HG02623 (cell line): ENCODE measurements at regions not wholly inside any gene's neighbourhood (a gene's known extent, or its start where the extent isn't known, plus 50 kb on each side); places are given as distances from the start of the nearest gene placed in this dataset.
A peak's percentile ranks its signal among the peaks of the same experiment; 100 is the strongest.
"Not testable (repeated sequence)": the region's sequence is repeated elsewhere in the genome, so short reads cannot be mapped to it uniquely, and the experiment has no call there.

Experiments
- ATAC-seq: cut with Tn5 transposase; IDR thresholded peaks from one replicate; pipeline ENCODE4 v1.9.1; 2021; ENCODE audit warnings: moderate library complexity; ENCODE audit not compliant: unreplicated experiment

DNA sequence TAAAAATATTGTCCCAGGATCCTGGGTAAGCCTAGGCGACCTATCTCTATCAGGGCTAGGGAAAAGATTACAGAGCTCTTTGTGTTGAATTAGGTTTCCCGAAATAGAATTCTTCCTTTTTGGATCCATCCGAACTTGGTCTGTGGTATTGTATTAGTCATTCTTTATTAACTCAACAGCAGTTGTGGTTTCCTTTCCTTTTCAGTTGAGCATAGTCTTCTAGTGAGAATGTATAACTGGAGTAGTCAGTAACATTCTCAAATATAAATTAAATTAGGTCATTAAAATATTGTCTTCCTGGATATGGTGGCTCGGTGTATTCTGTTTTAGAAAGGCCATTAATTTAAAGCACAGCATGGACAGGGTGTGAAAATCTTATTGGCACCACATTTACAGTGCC lies 520.4 kb downstream of the NLGN4X start:
- no peak for ATAC-seq

DNA sequence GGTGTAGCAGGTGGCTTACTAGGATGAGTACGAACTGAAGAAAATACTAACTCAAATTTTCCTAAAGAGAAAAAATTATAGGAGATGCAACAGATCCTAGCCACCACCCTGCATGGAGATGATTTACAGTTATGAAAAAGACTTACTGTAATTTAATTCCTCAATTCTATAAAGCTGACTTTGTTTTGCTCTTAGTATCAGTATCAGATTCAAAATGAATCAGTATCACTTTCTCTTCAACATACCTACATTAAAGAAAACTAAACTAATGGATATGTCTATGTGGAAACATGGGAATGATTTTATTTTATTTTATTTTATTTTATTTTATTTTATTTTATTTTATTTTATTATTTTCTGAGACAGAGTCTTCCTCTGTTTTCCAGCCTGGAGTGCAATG lies 525.8 kb downstream of the NLGN4X start:
- no peak for ATAC-seq

DNA sequence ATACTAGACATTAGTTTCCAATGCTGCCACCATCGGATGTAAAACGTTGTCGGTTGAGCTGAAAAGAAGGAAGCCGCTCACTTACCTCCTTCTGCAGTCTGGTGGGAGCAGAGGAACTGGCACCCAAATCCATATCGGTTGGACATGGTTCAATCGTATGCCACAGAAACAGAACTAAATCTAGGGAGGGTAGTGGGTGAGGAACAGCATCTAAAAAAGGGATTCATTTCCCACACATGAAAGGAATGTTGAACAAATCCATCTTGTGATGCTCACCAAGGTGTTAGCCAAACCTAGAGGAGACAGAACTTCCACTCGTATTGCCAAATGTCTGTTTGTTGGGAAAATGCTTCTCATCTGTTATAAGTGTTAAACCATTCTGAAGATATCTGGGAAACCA lies 532.7 kb downstream of the NLGN4X start:
- ATAC-seq, result no peak

DNA sequence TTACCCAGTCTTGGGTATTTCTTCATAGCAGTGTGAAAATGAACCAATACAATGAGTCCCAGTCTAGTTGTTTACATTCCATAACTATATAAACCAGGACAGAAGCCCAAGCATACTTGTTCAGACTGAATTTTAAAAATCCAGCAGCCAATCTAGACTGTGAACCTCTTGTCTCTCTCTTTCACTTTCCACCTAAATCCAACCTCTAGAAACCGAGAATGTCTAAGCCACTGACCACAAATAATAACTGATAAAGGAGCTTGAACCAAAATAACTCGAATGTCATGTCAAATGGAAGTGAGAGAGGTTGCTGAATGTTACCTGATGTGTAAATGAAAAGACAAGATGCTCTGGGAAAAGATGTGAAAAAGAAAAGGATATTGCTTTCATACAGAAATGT lies 544.7 kb downstream of the NLGN4X start:
- no peak for ATAC-seq

DNA sequence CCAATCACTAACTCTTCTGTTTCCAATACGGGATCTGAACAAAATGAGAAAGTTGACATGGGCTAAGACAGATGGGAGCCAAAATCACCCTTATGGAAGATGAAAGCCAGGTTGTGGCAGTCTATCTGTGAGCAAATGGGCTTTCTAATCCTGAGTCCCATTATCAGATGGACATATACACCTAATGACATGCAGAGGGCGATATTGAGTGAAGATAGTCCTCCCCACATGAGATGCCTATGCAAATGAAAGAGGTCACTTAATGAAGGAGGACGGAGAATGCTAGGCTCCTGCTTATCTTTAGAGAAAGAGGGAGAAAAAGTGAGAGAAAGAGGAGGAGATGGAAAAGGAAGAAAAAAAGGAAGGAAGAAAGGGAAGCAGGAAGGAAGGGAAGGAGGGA lies 547.5 kb downstream of the NLGN4X start:
- no peak for ATAC-seq

DNA sequence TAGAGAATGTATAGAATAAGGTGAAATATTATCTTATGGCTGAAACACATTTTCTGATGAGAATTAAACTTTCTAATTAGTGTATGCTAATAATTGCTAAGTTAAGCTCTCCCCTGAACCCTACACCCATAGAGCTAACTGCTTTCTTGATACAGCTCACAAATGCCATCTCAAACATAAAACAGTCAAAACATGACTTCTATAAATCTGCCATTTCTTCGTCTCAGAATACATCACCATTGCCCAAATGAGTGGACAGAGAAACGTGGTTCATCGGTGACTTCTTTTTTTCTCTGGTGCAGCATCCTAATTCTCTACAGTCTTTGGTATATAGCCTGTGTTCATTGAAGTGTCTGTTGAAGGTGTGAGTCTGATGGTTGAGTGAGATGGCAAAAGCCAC lies 554.6 kb downstream of the NLGN4X start:
- no peak for ATAC-seq

DNA sequence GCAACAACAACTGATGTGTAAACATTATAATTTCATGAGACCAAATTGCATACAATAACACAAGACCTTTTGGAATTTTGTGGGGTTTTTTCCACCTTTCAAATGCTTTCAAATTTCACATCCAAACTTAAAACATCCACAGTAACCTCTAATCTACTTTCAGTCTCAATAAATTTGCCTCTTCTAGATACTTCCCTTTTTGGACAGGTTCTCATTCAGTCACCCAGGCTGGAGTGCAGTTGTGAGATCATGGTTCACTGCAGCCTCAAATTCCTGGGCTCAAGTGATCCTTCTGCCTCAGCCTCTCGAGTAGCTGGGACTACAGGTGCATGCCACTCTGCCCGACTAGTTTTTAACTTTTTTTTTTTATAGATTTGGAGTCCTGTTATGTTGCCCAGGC lies 556.6 kb downstream of the NLGN4X start:
- no peak for ATAC-seq

DNA sequence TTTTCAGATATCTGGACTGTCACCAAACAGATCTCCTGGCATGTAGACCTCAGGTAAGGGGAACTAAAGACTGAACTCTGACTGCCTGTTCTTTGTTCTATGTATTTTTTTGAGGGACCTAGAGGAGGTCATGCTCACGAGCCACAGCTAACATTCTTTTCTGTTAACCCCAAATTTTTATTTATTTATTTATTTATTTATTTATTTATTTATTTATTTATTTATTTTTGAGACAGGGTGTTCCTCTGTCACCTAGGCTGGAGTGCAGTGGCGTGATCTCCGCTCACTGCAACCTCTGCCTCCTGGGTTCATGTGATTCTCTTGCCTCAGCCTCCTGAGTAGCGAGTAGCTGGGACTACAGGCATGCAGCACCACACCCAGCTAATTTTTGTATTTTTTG lies 562.0 kb downstream of the NLGN4X start:
- not testable (repeated sequence) for ATAC-seq

DNA sequence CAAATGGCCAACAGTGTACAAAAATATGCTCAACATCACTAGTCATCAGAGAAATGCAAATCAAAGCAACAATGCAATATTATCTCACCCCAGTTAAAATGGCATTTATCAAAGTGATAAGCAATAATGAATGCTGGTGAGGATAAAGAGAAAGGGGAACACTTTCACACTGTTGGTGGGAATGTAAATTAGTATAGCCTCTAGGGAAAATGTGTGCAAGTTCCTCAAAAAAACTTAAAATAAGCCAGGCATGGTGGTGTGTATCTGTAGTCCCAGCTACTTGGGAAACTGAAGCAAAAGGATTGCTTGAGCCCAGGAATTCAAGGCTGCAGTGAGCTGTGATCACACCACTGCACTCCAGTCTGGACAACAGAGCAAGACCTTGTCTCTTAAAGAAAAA lies 572.1 kb downstream of the NLGN4X start:
- no peak for ATAC-seq

DNA sequence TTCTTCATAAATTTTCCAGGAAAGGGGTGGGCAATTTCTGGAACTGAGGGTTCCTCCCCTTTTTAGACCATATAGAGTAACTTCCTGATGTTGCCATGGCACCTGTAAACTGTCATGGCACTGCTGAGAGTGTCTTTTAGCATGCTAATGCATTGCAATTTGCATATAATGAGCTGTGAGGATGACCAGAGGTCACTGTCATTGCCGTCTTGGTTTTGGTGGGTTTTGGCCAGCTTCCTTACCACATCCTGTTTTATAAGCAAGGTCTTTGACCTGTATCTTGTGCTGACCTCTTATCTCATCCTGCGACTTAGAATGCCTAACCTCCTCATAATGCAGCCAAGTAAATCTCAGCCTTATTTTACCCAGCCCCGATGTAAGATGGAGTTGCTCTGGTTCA lies 577.8 kb downstream of the NLGN4X start:
- ATAC-seq, result no peak

DNA sequence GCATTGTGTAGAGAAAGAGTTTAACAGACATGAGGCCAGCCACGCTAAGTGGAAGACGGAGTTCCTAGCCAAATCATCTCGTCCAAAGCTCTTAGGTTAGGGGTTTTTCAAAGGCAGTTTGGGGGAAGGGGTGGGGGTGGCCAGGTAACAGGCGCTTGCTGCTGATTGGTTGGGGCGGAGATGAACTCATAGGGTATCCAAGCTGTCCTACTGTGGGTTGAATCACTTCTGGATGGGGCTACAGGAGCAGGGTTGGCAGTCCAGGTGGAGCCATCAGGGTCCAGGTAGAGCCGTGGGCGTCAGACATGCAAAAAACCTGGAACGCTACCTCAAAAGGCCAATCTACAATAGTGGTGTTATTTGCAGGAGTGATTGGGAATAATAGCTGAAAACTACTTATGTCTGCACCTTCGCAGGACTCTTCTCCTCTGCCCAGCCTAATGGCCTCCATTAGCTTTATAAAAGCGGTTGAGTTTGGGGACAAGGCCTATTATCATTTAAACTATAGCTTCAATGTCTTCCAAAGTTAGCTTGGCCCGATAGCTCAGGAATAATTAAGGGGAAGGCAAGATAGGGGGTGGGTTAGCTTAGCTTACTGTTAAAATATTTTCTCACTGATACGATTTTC lies 579.6 kb downstream of the NLGN4X start:
- no peak for ATAC-seq

DNA sequence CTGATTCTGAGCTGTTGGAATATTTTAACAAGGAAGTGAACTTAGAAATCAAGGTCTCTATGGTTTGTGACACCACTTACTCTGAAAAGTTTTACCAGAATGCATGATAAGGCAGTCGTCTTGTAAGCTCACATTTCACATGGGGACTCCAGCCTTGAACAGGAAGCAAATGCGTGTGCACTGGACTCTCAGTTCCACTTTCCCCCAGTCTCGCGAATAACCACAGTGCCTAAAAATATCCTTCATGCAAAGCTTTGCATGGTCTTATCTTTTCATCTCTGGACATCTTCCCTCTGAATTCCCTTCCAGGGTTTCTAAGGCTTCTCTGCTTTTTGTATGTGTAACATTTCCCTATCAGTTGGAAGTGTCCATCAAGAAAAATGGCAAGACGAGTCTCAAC lies 581.8 kb downstream of the NLGN4X start:
- ATAC-seq, result peak; percentile 97

DNA sequence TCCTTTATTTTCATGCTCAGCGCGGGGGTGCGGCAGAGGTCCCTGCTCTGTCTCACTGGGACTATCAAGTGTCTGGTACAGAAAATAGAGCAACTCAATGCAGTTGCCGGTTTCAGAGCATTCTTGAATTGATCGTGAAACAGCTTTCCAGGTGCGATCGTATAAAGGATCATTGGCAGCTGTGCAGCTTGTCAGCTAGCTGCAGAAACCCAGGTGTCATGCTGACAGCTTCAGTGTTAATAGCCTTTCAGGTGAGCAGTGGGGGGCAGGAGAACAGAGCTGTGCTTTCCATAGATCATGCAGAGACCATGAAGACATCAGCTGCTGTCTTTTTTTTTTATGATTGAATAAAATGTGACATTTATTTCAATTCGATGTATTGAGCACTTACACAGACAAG lies 583.9 kb downstream of the NLGN4X start:
- ATAC-seq, result no peak

DNA sequence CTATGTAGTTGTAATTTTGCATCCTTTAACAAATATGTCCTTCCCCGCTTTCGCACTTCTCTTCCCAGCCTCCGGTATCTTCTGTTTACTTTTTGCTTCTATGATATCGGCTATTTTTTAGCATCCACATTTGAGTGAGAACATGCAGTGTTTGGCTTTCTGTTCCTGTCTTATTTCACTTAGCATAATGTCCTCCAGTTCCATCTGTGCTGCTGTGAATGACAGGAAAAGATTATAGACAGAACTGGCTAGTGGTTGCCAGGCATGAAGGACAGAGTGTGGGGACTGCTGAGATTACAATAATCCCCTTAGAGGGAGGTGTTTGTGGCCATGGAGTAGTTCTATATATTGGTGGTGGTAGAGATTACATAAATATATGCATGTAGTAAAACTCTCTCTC lies 588.6 kb downstream of the NLGN4X start:
- ATAC-seq, result no peak

DNA sequence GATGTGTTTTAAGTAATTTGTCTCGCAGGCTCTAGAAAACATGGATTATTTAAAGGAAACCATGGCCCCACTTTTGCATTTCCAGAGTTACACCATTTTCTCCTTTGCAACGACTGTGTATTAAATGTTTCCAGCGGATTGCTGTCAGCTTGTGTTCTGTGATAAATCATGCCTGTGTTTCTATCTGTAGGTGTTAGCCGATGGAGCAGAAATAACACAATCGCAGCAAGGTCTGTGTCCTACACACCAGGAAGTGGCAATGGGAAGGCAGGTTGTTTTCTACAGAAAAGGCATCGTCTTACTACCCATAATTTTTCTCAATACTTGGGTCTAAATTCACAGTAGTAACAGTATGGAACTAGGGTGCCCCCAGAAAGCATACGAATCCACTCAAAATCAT lies 590.1 kb downstream of the NLGN4X start:
- no peak for ATAC-seq

DNA sequence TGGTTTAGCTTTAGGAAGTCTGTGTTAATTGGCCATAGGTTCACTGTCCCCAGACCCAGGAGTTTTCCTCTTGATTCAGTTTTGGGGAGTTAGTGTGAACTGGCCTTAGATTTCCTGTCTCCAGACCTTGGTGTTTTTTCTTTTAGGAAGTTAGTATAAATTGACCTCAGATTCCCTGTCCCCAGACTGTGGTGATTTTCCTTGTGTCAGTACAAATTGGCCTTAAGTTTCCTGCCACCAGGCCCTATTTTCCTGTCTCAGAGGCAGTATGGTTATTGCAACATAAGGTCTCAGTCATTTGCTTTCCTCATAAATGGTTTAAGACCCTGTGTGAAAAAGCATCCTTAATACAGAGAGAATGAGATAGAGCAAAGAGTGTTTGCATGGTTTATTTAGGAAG lies 595.8 kb downstream of the NLGN4X start:
- no peak for ATAC-seq

DNA sequence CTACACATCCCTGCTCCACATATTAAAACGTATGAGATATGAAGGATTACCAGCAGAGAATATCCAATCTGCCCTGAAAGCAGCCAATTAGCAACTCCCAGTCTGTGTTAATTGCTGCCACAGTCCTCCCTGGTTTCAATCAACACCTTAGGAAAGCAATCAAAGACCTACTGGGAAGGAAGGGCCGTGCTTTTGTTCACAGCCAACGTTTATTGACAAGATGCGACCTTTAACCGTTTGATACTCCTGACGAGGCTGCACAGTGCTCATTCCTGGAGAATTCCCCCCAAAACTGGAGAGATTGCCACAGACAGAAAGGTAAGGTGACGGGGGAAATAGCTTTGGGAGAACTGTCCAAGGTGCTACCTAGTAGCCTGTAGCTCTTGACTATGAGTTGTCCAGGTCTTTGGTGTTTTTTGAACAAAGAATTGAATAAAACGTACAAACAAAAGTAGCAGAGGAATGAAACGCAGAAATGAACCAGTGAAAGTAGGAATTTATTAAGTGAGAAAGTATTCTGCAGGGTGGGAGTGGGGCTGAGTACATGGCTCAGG lies 596.5 kb downstream of the NLGN4X start:
- ATAC-seq, result no peak

DNA sequence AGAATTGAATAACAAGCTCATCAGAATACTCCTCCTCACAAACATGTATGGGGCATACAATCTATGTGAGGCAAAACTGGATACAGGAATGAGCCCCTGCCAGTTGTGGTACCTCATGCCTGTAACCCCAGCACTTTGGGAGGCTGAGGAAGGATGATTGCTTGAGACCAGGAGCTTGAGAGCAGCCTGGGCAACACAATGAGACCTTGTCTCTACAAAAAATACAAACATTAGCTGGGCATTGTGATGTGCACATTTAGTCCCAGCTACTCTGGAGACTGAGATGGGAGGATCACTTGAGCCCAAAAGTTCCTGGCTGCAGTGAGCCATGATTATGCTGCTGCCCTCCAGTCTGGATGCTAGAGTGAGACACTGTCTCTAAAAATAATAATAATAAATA lies 611.0 kb downstream of the NLGN4X start:
- no peak for ATAC-seq

DNA sequence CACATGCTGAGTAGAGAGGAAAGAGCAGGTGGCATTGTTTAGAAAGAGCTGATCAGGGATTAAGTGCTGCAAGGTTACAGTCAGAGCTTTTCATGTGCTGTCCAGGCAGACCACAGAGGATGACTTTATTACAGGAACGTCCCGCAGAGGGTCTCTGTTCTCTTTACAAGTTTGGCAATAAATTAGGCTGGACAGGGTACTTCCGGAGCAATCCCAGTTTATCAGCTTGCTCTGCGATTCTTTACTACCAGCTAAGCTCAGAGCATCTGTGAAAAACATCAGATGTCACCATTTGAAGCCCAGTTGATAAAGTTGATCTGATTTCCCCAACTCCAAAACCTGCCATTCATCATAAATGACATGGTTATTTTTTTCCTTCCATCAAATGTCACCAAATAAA lies 633.1 kb downstream of the NLGN4X start:
- ATAC-seq, result no peak

DNA sequence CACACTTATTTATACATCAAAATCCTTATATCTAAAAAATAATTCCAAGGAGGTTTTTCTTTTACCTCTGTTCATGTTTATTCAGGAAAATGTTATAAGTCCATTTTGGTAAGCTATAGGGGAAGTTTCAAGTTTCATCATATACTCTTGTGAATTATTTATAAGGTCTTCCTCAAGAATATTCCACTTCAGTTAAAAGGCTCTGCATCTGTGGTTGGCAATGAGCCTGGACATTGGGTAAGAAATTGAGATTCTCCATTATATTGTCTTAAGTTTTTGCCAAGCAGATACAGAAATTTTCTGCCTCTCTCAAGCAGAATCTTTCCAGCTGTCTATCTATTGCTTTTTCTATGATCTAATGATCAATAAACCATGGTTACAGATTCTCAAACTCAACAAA lies 641.9 kb downstream of the NLGN4X start:
- ATAC-seq, result no peak

DNA sequence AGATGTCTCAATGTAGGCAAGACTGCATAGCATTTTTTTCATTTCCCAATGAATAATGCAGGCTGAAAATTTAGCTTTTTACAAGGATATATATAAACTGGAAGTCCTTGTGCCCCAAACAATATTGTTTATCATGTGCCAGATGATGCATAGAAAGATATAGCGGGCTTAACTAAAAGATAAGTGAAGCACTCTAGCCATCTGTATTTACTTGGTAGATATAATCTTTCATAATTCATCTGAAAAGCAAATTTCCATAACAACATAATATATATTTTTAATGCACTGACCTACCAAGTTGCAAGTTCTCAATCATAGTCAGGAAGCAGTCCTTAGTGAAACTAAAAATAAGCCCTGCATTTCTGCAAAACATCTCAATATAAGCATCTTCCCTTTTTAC lies 653.3 kb downstream of the NLGN4X start:
- ATAC-seq, result no peak

DNA sequence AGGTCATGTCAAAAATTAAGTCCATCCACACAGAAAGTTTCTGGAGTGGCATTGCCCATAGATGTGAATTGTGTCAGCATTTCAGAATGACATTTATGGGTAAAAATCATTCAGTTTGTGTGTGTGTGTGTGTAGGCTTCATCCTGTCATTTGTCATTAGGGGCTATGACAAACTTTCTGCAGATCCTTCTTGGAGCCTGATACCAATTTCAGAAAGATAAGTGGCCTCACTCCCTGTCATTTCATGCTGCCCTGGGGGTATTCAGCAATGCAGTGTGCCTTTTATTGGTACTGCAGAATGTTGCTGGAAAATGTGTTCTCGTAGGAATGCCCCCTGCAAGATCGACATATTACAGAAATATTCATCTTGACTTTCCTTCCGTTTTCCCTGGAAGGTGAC lies 659.7 kb downstream of the NLGN4X start:
- ATAC-seq, result no peak

DNA sequence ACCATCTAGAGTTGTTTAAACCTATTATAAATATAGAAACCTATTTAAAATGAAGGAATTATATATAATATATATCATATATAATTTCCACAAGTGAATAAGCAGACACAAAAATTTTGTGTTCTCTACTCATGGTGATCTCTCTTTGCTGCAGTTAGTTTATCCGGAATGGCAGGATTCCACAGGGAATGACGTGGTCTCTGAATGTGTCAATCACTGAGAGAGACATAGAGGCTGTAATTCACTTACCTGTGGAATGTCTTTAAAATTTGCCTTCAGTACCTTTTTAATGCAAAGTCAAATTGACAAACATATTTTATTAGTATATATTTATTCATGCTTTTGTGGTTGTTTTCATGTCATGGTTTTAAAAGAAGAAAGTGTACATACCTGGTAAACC lies 669.3 kb downstream of the NLGN4X start:
- ATAC-seq, result no peak
